HepG2 (cell line): ENCODE measurements at regions not wholly inside any gene's neighbourhood (a gene's known extent, or its start where the extent isn't known, plus 50 kb on each side); places are given as distances from the start of the nearest gene placed in this dataset.

Source experiments
- ATAC-seq: fragments of 200-7000 bp; cut with Tn5 transposase; 3 replicates; pipeline ENCODE4 v1.9.1; 2020; ENCODE audit warnings: mild to moderate bottlenecking, moderate library complexity
- BruUV-seq: library from RNA; stranded (reverse); fragments of 400-500 nt; replicated peaks from 2 replicates; lab custom pipeline; 2021; lab: Mats Ljungman, UMichigan
- CTCF ChIA-PET: fragments of 300-600 bp; formaldehyde crosslinking; extraction: SDS; loops from one replicate; lab custom pipeline; 2021; ENCODE audit warnings: low total read pairs, inconsistent platforms, low intra/inter-chr PET ratio; lab: Yijun Ruan, JAX
- POLR2A ChIA-PET: fragments of 350-600 bp; sonication (Branson Sonifier 250); formaldehyde crosslinking; loops from one replicate; lab custom pipeline; 2020; ENCODE audit warnings: antibody characterized with exemption, inconsistent platforms; lab: Yijun Ruan, JAX
- DNase-seq: peaks from one replicate; pipeline ENCODE4 v3.0.0-alpha.2; 2015; ENCODE audit warnings: low spot score
- FAIRE-seq: peaks from 3 replicates; lab custom pipeline; 2011; peaks lifted over from hg19 to GRCh38; lab: Jason Lieb, UNC
- H2AFZ ChIP-seq: one replicate; pipeline ENCODE4 v1.6.1; 2011; ENCODE audit warnings: low read length, inconsistent platforms
- H3K27ac ChIP-seq: fragments of 300-600 bp; 3 replicates; pipeline ENCODE4 v1.8.0; 2011; ENCODE audit warnings: mixed run types, mild to moderate bottlenecking, mixed read lengths, low read length, inconsistent platforms; ENCODE audit not compliant: insufficient read depth; ENCODE audit errors: extremely low read length
- H3K27me3 ChIP-seq, 2 experiments: fragments of 200-600 bp in 1 of 2; 2 replicates in 1 of 2; 3 replicates in 1 of 2; pipeline versions ENCODE4 v1.6.0 to v1.8.0; 2011; ENCODE audit warnings: low read length in 2 of 2, mild to moderate bottlenecking in 2 of 2, moderate library complexity in 2 of 2, inconsistent platforms in 1 of 2; ENCODE audit not compliant: insufficient read depth in 2 of 2, control insufficient read depth in 1 of 2
- H3K36me3 ChIP-seq, 2 experiments: fragments of 200-600 bp in 1 of 2; replicated peaks in 1 of 2; 2 replicates in 1 of 2; 3 replicates in 1 of 2; pipeline versions ENCODE4 v1.5.1 to v1.8.0; 2011; ENCODE audit warnings: low read length in 2 of 2, inconsistent platforms in 1 of 2; ENCODE audit not compliant: insufficient read depth in 2 of 2, control insufficient read depth in 1 of 2
- H3K4me1 ChIP-seq: 2 replicates; pipeline ENCODE4 v1.5.1; 2012; ENCODE audit warnings: low read length, inconsistent platforms; ENCODE audit not compliant: insufficient read depth
- H3K4me2 ChIP-seq: 2 replicates; pipeline ENCODE4 v1.6.0; 2011; ENCODE audit warnings: low read depth, low read length, inconsistent platforms
- H3K4me3 ChIP-seq, 3 experiments: fragments of 200-600 bp in 1 of 3; sonication (generic), shearing (Covaris generic) in 1 of 3; replicated peaks in 1 of 3; 2 replicates each; pipeline ENCODE4 v1.5.1; 2011 to 2016; ENCODE audit warnings: low read length in 3 of 3, inconsistent platforms in 2 of 3, low read depth in 2 of 3, mild to moderate bottlenecking in 2 of 3, control low read depth in 1 of 3, mixed read lengths in 1 of 3; ENCODE audit not compliant: insufficient read depth in 1 of 3
- H3K79me2 ChIP-seq: one replicate; pipeline ENCODE4 v1.6.1; 2011; ENCODE audit warnings: low read length, inconsistent platforms; ENCODE audit not compliant: insufficient read depth
- H3K9ac ChIP-seq: 2 replicates; pipeline ENCODE4 v1.6.0; 2011; ENCODE audit warnings: mild to moderate bottlenecking, low read depth, low read length, inconsistent platforms; ENCODE audit not compliant: insufficient read depth
- H3K9me3 ChIP-seq: 2 replicates; pipeline ENCODE4 v1.5.1; 2012; ENCODE audit warnings: mild to moderate bottlenecking, low read length
- H4K20me1 ChIP-seq: 2 replicates; pipeline ENCODE4 v1.6.0; 2011; ENCODE audit warnings: inconsistent platforms, mild to moderate bottlenecking, low read length, moderate library complexity; ENCODE audit not compliant: insufficient read depth
- HDAC6 ChIP-seq: fragments of 200-600 bp; sonication (generic); IDR thresholded peaks from 2 replicates; pipeline ENCODE4 v1.7.0; 2017; ENCODE audit warnings: mild to moderate bottlenecking, antibody characterized with exemption, low read length, low read depth
- NFE2L1 ChIP-seq: sonication (generic); formaldehyde crosslinking; IDR thresholded peaks from 2 replicates; pipeline ENCODE4 v1.4.0; 2020; ENCODE audit warnings: missing genetic modification reagents, mild to moderate bottlenecking, borderline replicate concordance
- NFRKB ChIP-seq: fragments of 450-650 bp; IDR thresholded peaks from 2 replicates; pipeline ENCODE4 v1.6.1; 2017
- PATZ1 ChIP-seq: sonication (generic); formaldehyde crosslinking; IDR thresholded peaks from 2 replicates; pipeline ENCODE4 v1.4.0; 2020; ENCODE audit warnings: missing genetic modification reagents
- SMARCE1 ChIP-seq: fragments of 450-650 bp; IDR thresholded peaks from 2 replicates; pipeline ENCODE4 v1.6.1; 2017; ENCODE audit warnings: borderline replicate concordance
- ZFP41 ChIP-seq: sonication (generic); formaldehyde crosslinking; IDR thresholded peaks from 2 replicates; pipeline ENCODE4 v1.4.0; 2020; ENCODE audit warnings: mild to moderate bottlenecking, missing genetic modification reagents, borderline replicate concordance
- ZNF12 ChIP-seq: sonication (generic); formaldehyde crosslinking; IDR thresholded peaks from 2 replicates; pipeline ENCODE4 v1.5.0; 2020; ENCODE audit warnings: missing genetic modification reagents
- ZNF318 ChIP-seq: sonication (generic); formaldehyde crosslinking; IDR thresholded peaks from 2 replicates; pipeline ENCODE4 v1.4.0; 2020; ENCODE audit warnings: mild to moderate bottlenecking, missing genetic modification reagents
- ZNF362 ChIP-seq: sonication (generic); formaldehyde crosslinking; IDR thresholded peaks from 2 replicates; pipeline ENCODE4 v1.4.0; 2020; ENCODE audit warnings: missing genetic modification reagents, mild to moderate bottlenecking, borderline replicate concordance
- ZNF414 ChIP-seq: sonication (generic); formaldehyde crosslinking; IDR thresholded peaks from 2 replicates; pipeline ENCODE4 v1.5.0; 2020; ENCODE audit warnings: missing genetic modification reagents
- ZNF543 ChIP-seq: sonication (generic); formaldehyde crosslinking; IDR thresholded peaks from 2 replicates; pipeline ENCODE4 v1.4.0; 2020; ENCODE audit warnings: mild to moderate bottlenecking, missing genetic modification reagents
- ZNF557 ChIP-seq: sonication (generic); formaldehyde crosslinking; IDR thresholded peaks from 2 replicates; pipeline ENCODE4 v1.4.0; 2020; ENCODE audit warnings: missing genetic modification reagents
- ZNF672 ChIP-seq: sonication (generic); formaldehyde crosslinking; IDR thresholded peaks from 2 replicates; pipeline ENCODE4 v1.8.1; 2022; ENCODE audit warnings: missing genetic modification reagents
- WGBS: methylation state at CpG from one replicate; pipeline ENCODE4 v1.1.6; 2017; ENCODE audit warnings: low lambda C conversion rate; 5-methylcytosine and 5-hydroxymethylcytosine counted together
- in situ Hi-C: cut with HindIII; loops from 2 replicates; pipeline ENCODE4 v1.10.0; 2017; ENCODE audit warnings: low pct_unique_long_range_greater_than_20kb; ENCODE audit not compliant: extremely low pct_ligation_motif_present
- intact Hi-C: fragments of 100-400 bp; cut with micrococcal nuclease; formaldehyde crosslinking; loops from one replicate; pipeline ENCODE4 v1.10.0; 2022; ENCODE audit not compliant: unreplicated experiment

- intact Hi-C loops (no loop called here), in situ Hi-C loops (no loop called here)
- Histone ChIP-seq H3K4me2 (no peak overlapping the region), H3K27me3 (no peaks in the 10 kb centered on the region), H3K27ac (no peak overlapping the region), H3K79me2 (peaks cover 16% of the 10 kb centered on the region), H2AFZ (no peak overlapping the region), H3K9me3 (no peaks in the 10 kb centered on the region), H3K9ac (no peak overlapping the region), H3K36me3 (peaks cover 0 to 4% of the 10 kb centered on the region in 2 experiments; a peak in 2 of 5 replicates), H3K4me3 (no peak overlapping the region), H3K4me1 (peaks cover 60% of the 10 kb centered on the region), H4K20me1 (no peaks in the 10 kb centered on the region)
- ChIA-PET CTCF (no interaction called here), POLR2A (no interaction called here)
- FAIRE-seq (no peak), ATAC-seq (no peak), DNase-seq (no peak)
- WGBS: 97% methylated on average over 17 of the region's 22 CpGs
- no TSS peak for BruUV-seq
- TF ChIP-seq NFRKB (no peak), ZNF414 (CRISPR knock-in tag) (no peak), ZNF672 (CRISPR knock-in tag) (no peak), ZNF362 (CRISPR knock-in tag) (no peak), ZNF12 (CRISPR knock-in tag) (no peak), ZNF318 (CRISPR knock-in tag) (no peak), ZNF543 (CRISPR knock-in tag) (no peak), NFE2L1 (CRISPR knock-in tag) (no peak), PATZ1 (CRISPR knock-in tag) (no peak), HDAC6 (no peak), ZFP41 (CRISPR knock-in tag) (no peak), SMARCE1 (no peak), ZNF557 (CRISPR knock-in tag) (no peak)
These were observed 170.3 kb downstream of the NUP210 start for GRCh38 chr3:13249664-13250390.
